ENCODE measurements at regions not wholly inside any gene's neighbourhood (a gene's known extent, or its start where the extent isn't known, plus 50 kb on each side); places are given as distances from the start of the nearest gene placed in this dataset.

GRCh38 chr5:167243463-167243862, 1048.0 kb upstream of the WWC1 start:
- CTCF ChIA-PET = interaction anchor here (1.3 kb wide), 2 partner anchors 10 to 24 kb away, joined by 3 to 6 read pairs; no protein-coding TSS in a partner anchor
- POLR2A ChIA-PET = no interaction called here
- no peak for TF ChIP-seq CTCF (IDR thresholded peaks at IDR 0.05; ENCODE audit: control extremely low read depth, extremely low read depth, low read depth, missing control alignments)
- DNase-seq (ENCODE audit: extremely low spot score) = no peak

- ChIA-PET CTCF (interaction anchor here (0.9 to 1.3 kb wide), 3 partner anchors 9 to 93 kb away, joined by 3 read pairs; no protein-coding TSS in a partner anchor), POLR2A (no interaction called here)
- TF ChIP-seq CTCF (IDR thresholded peaks at IDR 0.05; ENCODE audit: control extremely low read depth, extremely low read depth, low read depth, missing control alignments) = no peak
- DNase-seq (ENCODE audit: extremely low spot score) = no peak
Observed at GRCh38 chr5:167244583-167244982, 1046.9 kb upstream of the WWC1 start.

- ChIA-PET CTCF (interaction anchor here (1.5 kb wide), 1 partner anchor 15 kb away, joined by 5 read pairs; no protein-coding TSS in a partner anchor), POLR2A (no interaction called here)
- no peak for TF ChIP-seq CTCF (IDR thresholded peaks at IDR 0.05; ENCODE audit: control extremely low read depth, extremely low read depth, low read depth, missing control alignments)
- no peak for DNase-seq (ENCODE audit: extremely low spot score)
Observed at GRCh38 chr5:167245868-167246267, 1045.6 kb upstream of the WWC1 start.

- ChIA-PET CTCF (no interaction called here), POLR2A (no interaction called here)
- no peak for TF ChIP-seq CTCF (IDR thresholded peaks at IDR 0.05; ENCODE audit: control extremely low read depth, extremely low read depth, low read depth, missing control alignments)
- DNase-seq (ENCODE audit: extremely low spot score) = no peak
Observed at GRCh38 chr5:167247816-167248215, 1043.6 kb upstream of the WWC1 start.

GRCh38 chr5:167248257-167248656, 1043.2 kb upstream of the WWC1 start:
- POLR2A ChIA-PET = no interaction called here

GRCh38 chr5:167250996-167251395, 1040.4 kb upstream of the WWC1 start:
- ChIA-PET CTCF (interaction anchor here (0.9 to 2.0 kb wide), 2 partner anchors 16 to 41 kb away, joined by 3 to 6 read pairs; no protein-coding TSS in a partner anchor), POLR2A (no interaction called here)
- no peak for DNase-seq (ENCODE audit: extremely low spot score)
- no peak for TF ChIP-seq CTCF (IDR thresholded peaks at IDR 0.05; ENCODE audit: control extremely low read depth, extremely low read depth, low read depth, missing control alignments)

More at GRCh38 chr5:167248257-167248656, 1043.2 kb upstream of the WWC1 start:
- TF ChIP-seq CTCF (IDR thresholded peaks at IDR 0.05; ENCODE audit: control extremely low read depth, extremely low read depth, low read depth, missing control alignments) = no peak
- DNase-seq (ENCODE audit: extremely low spot score) = no peak
- CTCF ChIA-PET = no interaction called here

- no peak for DNase-seq (ENCODE audit: extremely low spot score)
- POLR2A ChIA-PET = no interaction called here
- no peak for TF ChIP-seq CTCF (IDR thresholded peaks at IDR 0.05; ENCODE audit: control extremely low read depth, extremely low read depth, low read depth, missing control alignments)
- CTCF ChIA-PET = no interaction called here
Observed at GRCh38 chr5:167254132-167254531, 1037.3 kb upstream of the WWC1 start.

Data from GM10248 (cell line).